Psoas muscle (tissue), 7 donors: ENCODE measurements at regions not wholly inside any gene's neighbourhood (a gene's known extent, or its start where the extent isn't known, plus 50 kb on each side); places are given as distances from the start of the nearest gene placed in this dataset.

Experiments
- ATAC-seq, 4 donors: fragments of 200-7000 bp; cut with Tn5 transposase; one replicate each; pipeline ENCODE4 v1.9.1; 2020; ENCODE audit warnings: moderate library complexity in 3 of 4, mild to moderate bottlenecking in 2 of 4
- DNase-seq, 2 donors: peaks; one replicate each; pipeline ENCODE4 v3.0.0-alpha.2; 2020
- H3K27ac ChIP-seq: fragments of 200-600 bp; one replicate; pipeline ENCODE4 v1.8.0; 2022
- H3K27me3 ChIP-seq, 3 donors: fragments of 200-600 bp in 1 of 3; one replicate each; pipeline versions ENCODE4 v1.6.1 to v1.8.0; 2013 to 2022; ENCODE audit warnings: low read length in 2 of 3, mild to moderate bottlenecking in 2 of 3, moderate library complexity in 1 of 3; ENCODE audit not compliant: insufficient read depth in 3 of 3
- H3K36me3 ChIP-seq, 2 donors: fragments of 200-600 bp in 1 of 2; one replicate each; pipeline versions ENCODE4 v1.6.1 to v1.8.0; 2013 to 2022; ENCODE audit warnings: low read depth in 1 of 2, mild to moderate bottlenecking in 1 of 2, moderate library complexity in 1 of 2; ENCODE audit not compliant: insufficient read depth in 1 of 2
- H3K4me1 ChIP-seq: fragments of 200-600 bp; one replicate; pipeline ENCODE4 v1.8.0; 2022
- H3K4me3 ChIP-seq: fragments of 200-600 bp; one replicate; pipeline ENCODE4 v1.8.0; 2022; ENCODE audit warnings: mild to moderate bottlenecking
- H3K9me3 ChIP-seq: fragments of 200-600 bp; one replicate; pipeline ENCODE4 v1.8.0; 2022
- WGBS, 3 donors: extraction: QIAGEN DNeasy Blood & Tissue Kit; methylation state at CpG; one replicate each; pipeline versions ENCODE4 v1.1.6 to v1.1.7; 2013; 5-methylcytosine and 5-hydroxymethylcytosine counted together
- intact Hi-C, 2 donors: fragments of 100-400 bp; cut with DNase I; formaldehyde crosslinking; loops; one replicate each; pipeline versions ENCODE4 v1.11.0 to v1.14.2; 2022
- TF ChIP-seq, protein P1 (sequence below): fragments of 200-600 bp; IDR thresholded peaks from one replicate; pipeline ENCODE4 v1.8.0; 2022; ENCODE audit warnings: antibody characterized with exemption
- donor health status: healthy with polysubstance abuse.
- donor health status: DM: no; HTN: no; CAD: no; lungs with moderate emphysema.
- donor health status: Bipolar disorder and iron deficiency.
- donor health status: healthy.
- donor health status: DM: yes; HTN: yes; CAD: no.
- donor health status: DM: no; HTN: no; CAD: no.
- donor health status: DM: yes; HTN: yes; CAD: no.

DNA sequence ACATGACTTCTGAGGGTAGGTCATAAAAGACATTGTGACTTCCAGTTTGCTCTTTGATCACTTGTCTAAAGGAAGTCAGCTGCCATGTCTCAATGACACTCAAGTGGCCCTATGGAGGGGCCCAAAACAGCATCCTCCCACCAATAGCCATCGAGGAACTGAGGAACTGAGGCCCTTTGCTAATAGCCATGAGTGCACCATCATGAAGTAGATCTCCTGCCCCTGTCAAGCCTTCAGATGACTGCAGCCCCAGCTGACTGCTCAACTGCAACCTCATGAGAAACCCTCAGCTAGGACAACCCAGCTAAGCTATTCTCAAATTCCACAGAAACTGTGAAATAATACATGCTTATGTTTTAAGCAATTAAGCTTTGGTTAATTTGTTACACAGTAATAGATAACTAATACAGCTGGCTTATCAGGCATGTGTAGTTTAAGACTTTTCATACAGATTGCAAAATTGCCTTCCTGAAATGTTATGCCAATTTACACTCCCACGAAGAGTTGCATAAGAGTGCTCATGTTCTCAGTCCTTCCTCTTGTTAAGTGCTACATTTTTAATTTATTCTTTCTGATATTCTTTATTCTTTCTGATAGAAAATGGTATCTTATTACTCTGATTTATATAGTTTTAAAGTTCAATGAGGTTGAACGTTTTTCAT is 105.6 kb upstream of the NDUFV2 start:
- intact Hi-C loops: no loop called here
- Histone ChIP-seq H3K4me1 (peaks cover 28% of the 10 kb centered on the region), H3K9me3 (no peaks in the 10 kb centered on the region), H3K27ac (no peak overlapping the region), H3K27me3 (no peaks in the 10 kb centered on the region), H3K4me3 (no peak overlapping the region), H3K36me3 (no peaks in the 10 kb centered on the region)
- TF ChIP-seq, protein P1, sequence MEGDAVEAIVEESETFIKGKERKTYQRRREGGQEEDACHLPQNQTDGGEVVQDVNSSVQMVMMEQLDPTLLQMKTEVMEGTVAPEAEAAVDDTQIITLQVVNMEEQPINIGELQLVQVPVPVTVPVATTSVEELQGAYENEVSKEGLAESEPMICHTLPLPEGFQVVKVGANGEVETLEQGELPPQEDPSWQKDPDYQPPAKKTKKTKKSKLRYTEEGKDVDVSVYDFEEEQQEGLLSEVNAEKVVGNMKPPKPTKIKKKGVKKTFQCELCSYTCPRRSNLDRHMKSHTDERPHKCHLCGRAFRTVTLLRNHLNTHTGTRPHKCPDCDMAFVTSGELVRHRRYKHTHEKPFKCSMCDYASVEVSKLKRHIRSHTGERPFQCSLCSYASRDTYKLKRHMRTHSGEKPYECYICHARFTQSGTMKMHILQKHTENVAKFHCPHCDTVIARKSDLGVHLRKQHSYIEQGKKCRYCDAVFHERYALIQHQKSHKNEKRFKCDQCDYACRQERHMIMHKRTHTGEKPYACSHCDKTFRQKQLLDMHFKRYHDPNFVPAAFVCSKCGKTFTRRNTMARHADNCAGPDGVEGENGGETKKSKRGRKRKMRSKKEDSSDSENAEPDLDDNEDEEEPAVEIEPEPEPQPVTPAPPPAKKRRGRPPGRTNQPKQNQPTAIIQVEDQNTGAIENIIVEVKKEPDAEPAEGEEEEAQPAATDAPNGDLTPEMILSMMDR: no peak
- WGBS, 3 donors: 71 to 84% (median 72%) methylated on average over 3 of the region's 3 CpGs
- no peak for DNase-seq
- ATAC-seq: no peak

DNA sequence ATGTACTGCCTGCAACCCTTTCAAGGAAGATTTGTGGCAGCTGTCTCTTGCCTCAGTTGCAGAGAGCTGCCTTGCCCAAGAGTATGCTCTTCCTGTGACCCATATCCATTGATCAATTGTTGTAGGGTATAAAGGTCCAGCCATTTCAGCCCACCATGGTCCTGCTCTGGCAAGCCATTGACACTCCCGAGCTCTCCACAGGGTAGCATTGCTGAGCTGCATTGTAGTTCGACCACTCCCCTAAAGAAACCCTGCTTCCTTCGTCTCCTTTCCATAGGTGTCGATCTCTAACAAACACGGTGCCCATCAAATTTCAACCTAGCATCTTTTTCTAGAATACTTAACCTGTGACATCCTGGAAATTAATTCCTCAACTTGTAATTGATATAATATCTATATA is 104.9 kb upstream of the NDUFV2 start:
- no peak for DNase-seq

DNA sequence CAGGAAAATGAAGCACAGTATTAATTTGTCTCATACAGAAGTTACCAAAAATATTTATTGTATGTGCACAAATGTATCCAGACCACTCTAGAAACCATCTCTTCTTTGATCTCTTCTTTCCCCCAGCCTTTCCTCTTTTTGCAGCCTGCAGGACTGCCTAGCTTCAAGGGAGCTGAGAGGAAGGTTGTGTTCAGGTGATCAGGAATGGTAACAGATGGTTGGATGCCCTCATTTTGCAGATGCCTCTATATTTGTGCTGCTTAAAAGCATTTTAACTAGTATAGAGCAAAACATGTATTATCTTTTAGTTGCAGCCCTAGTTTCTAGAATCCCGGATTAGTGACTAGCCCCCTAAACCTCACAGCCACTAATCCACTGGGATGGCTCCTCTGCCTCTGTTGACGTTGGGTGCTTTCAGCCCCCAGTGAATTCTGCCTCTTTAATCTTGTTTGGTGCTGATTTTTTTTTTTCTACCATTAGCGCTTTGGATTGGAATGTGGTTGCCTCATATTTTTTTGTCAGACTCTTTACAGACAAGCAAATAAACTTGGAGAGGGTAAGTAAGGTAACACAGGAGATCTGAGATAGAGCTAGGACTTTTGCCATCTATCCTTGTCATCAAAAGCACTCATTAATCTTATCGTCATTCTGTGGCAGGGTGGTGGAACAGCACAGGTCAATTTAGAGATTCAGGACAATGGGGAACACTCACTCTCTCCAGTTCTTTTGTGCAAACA is 103.8 kb upstream of the NDUFV2 start:
- WGBS, 3 donors: 23 to 25% (median 24%) methylated on average over 4 of the region's 4 CpGs
- peak in 2 of 4 donors; percentile 35 to 55 for ATAC-seq
- TF ChIP-seq, protein P1: no peak

More for the DNA sequence above, 104.9 kb upstream of the NDUFV2 start:
- Histone ChIP-seq H3K9me3 (no peaks in the 10 kb centered on the region), H3K36me3 (no peaks in the 10 kb centered on the region), H3K4me3 (no peak overlapping the region), H3K27ac (no peak overlapping the region), H3K27me3 (no peaks in the 10 kb centered on the region), H3K4me1 (peaks cover 28% of the 10 kb centered on the region)
- TF ChIP-seq, protein P1: no peak
- WGBS, 3 donors: 73 to 82% (median 81%) methylated on average over 5 of the region's 5 CpGs
- intact Hi-C loops: no loop called here
- no peak for ATAC-seq

DNA sequence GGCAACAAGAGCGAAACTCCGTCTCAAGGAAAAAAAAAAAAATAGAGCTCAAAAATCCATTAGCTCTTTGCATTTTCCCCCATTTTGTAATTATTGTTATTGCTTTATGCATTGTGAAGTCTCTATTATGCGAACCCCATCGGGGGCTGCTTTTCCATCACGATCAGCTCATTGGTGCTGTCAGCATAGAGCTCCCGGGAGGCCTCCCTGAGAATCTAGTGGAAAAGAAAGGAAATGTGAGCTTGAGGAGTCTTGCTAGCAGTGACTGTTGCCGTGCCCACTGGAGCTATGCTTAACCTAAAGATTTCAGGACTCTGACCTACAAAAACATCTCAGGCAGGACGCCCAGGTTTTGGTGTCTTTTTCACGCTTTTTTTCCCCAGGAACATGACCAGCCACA is 102.6 kb upstream of the NDUFV2 start:
- ATAC-seq (no peak), DNase-seq (no peak)
- H3K4me1 ChIP-seq: peaks cover 28% of the 10 kb centered on the region
- H3K27me3 ChIP-seq: no peaks in the 10 kb centered on the region
- H3K36me3 ChIP-seq: no peaks in the 10 kb centered on the region
- 62 to 69% (median 68%) methylated on average over 9 of the region's 9 CpGs for WGBS, 3 donors
- TF ChIP-seq, protein P1: no peak
- no peak overlapping the region for H3K27ac ChIP-seq
- intact Hi-C loops: no loop called here
- no peak overlapping the region for H3K4me3 ChIP-seq
- H3K9me3 ChIP-seq: peaks cover 2% of the 10 kb centered on the region

More for the DNA sequence above, 103.8 kb upstream of the NDUFV2 start:
- peaks cover 28% of the 10 kb centered on the region for H3K4me1 ChIP-seq
- DNase-seq: no peak
- intact Hi-C loops: no loop called here
- no peak overlapping the region for H3K27ac ChIP-seq
- H3K4me3 ChIP-seq: no peak overlapping the region
- H3K9me3 ChIP-seq: no peaks in the 10 kb centered on the region
- no peaks in the 10 kb centered on the region for H3K27me3 ChIP-seq
- no peaks in the 10 kb centered on the region for H3K36me3 ChIP-seq
